ENCODE measurements at regions not wholly inside any gene's neighbourhood (a gene's known extent, or its start where the extent isn't known, plus 50 kb on each side); places are given as distances from the start of the nearest gene placed in this dataset.

GRCh38 chr3:144683065-144683464 lies 711.4 kb downstream of the DIPK2A start:
- no peak for DNase-seq (ENCODE audit: low spot score, unreplicated experiment)
- Mint-ChIP-seq H3K4me1 (ENCODE audit: low read depth) (peaks cover 3% of the 10 kb centered on the region), H3K36me3 (ENCODE audit: insufficient read depth) (no peaks in the 10 kb centered on the region), H3K27me3 (no peaks in the 10 kb centered on the region), H3K9me3 (ENCODE audit: low read depth) (peaks cover 6% of the 10 kb centered on the region), H3K27ac (no peak overlapping the region), H3K4me3 (ENCODE audit: low read depth) (no peak overlapping the region)
- no peak for TF ChIP-seq CTCF (IDR thresholded peaks at IDR 0.05; ENCODE audit: unreplicated experiment)

GRCh38 chr3:144687862-144688261 lies 716.2 kb downstream of the DIPK2A start:
- DNase-seq (ENCODE audit: low spot score, unreplicated experiment), result no peak

GRCh38 chr3:144692488-144692887 lies 720.9 kb downstream of the DIPK2A start:
- TF ChIP-seq CTCF (IDR thresholded peaks at IDR 0.05; ENCODE audit: unreplicated experiment), result no peak
- no peak overlapping the region for H3K4me3 Mint-ChIP-seq (ENCODE audit: low read depth)
- H3K27ac Mint-ChIP-seq, result no peak overlapping the region
- H3K36me3 Mint-ChIP-seq (ENCODE audit: insufficient read depth), result no peaks in the 10 kb centered on the region
- peaks cover 24% of the 10 kb centered on the region for H3K9me3 Mint-ChIP-seq (ENCODE audit: low read depth)
- no peaks in the 10 kb centered on the region for H3K27me3 Mint-ChIP-seq
- H3K4me1 Mint-ChIP-seq (ENCODE audit: low read depth), result no peaks in the 10 kb centered on the region
- DNase-seq (ENCODE audit: low spot score, unreplicated experiment), result no peak

More at GRCh38 chr3:144687862-144688261, 716.2 kb downstream of the DIPK2A start:
- no peak for TF ChIP-seq CTCF (IDR thresholded peaks at IDR 0.05; ENCODE audit: unreplicated experiment)
- Mint-ChIP-seq H3K9me3 (ENCODE audit: low read depth) (peaks cover 13% of the 10 kb centered on the region), H3K27ac (no peak overlapping the region), H3K36me3 (ENCODE audit: insufficient read depth) (no peaks in the 10 kb centered on the region), H3K27me3 (no peaks in the 10 kb centered on the region), H3K4me1 (ENCODE audit: low read depth) (no peaks in the 10 kb centered on the region), H3K4me3 (ENCODE audit: low read depth) (no peak overlapping the region)

- Mint-ChIP-seq H3K9me3 (ENCODE audit: low read depth) (peaks cover 13% of the 10 kb centered on the region), H3K4me1 (ENCODE audit: low read depth) (no peaks in the 10 kb centered on the region), H3K27ac (no peak overlapping the region), H3K27me3 (no peaks in the 10 kb centered on the region), H3K36me3 (ENCODE audit: insufficient read depth) (no peaks in the 10 kb centered on the region), H3K4me3 (ENCODE audit: low read depth) (no peak overlapping the region)
- no peak for TF ChIP-seq CTCF (IDR thresholded peaks at IDR 0.05; ENCODE audit: unreplicated experiment)
- no peak for DNase-seq (ENCODE audit: low spot score, unreplicated experiment)
These were observed 736.8 kb downstream of the DIPK2A start for GRCh38 chr3:144708437-144708836.

GRCh38 chr3:144737281-144737680 lies 765.7 kb downstream of the DIPK2A start:
- no peak for DNase-seq (ENCODE audit: low spot score, unreplicated experiment)
- no peak overlapping the region for H3K4me3 Mint-ChIP-seq (ENCODE audit: low read depth)
- no peaks in the 10 kb centered on the region for H3K4me1 Mint-ChIP-seq (ENCODE audit: low read depth)
- H3K27me3 Mint-ChIP-seq, result no peaks in the 10 kb centered on the region
- H3K9me3 Mint-ChIP-seq (ENCODE audit: low read depth), result no peaks in the 10 kb centered on the region
- H3K27ac Mint-ChIP-seq, result no peak overlapping the region
- TF ChIP-seq CTCF (IDR thresholded peaks at IDR 0.05; ENCODE audit: unreplicated experiment), result no peak
- no peaks in the 10 kb centered on the region for H3K36me3 Mint-ChIP-seq (ENCODE audit: insufficient read depth)

All from progenitor cell of endocrine pancreas (in vitro differentiated cells).